GM19351 (cell line): ENCODE measurements at regions not wholly inside any gene's neighbourhood (a gene's known extent, or its start where the extent isn't known, plus 50 kb on each side); places are given as distances from the start of the nearest gene placed in this dataset.

Experiments used
- ATAC-seq: cut with Tn5 transposase; IDR thresholded peaks from one replicate; pipeline ENCODE4 v1.9.1; 2021; ENCODE audit warnings: mild to moderate bottlenecking, moderate library complexity; ENCODE audit not compliant: unreplicated experiment

GRCh38 chr2:5839550-5839949 lies 147.4 kb downstream of the SOX11 start:
- no peak for ATAC-seq

GRCh38 chr2:5841126-5841525 lies 148.9 kb downstream of the SOX11 start:
- ATAC-seq, result no peak

- ATAC-seq, result no peak
Measured at GRCh38 chr2:5842326-5842725, 150.1 kb downstream of the SOX11 start.

GRCh38 chr2:5845798-5846330 lies 153.7 kb downstream of the SOX11 start:
- no peak for ATAC-seq

GRCh38 chr2:5846881-5847280 lies 154.7 kb downstream of the SOX11 start:
- no peak for ATAC-seq

- no peak for ATAC-seq
Measured at GRCh38 chr2:5849562-5849961, 157.4 kb downstream of the SOX11 start.

GRCh38 chr2:5851410-5851809 lies 159.2 kb downstream of the SOX11 start:
- ATAC-seq, result no peak

- ATAC-seq, result no peak
Measured at GRCh38 chr2:5854797-5855196, 162.6 kb downstream of the SOX11 start.

GRCh38 chr2:5867056-5867455 lies 174.9 kb downstream of the SOX11 start:
- ATAC-seq, result no peak

GRCh38 chr2:5868931-5869330 lies 176.7 kb downstream of the SOX11 start:
- no peak for ATAC-seq

- ATAC-seq, result no peak
Measured at GRCh38 chr2:5869936-5870335, 177.8 kb downstream of the SOX11 start.

GRCh38 chr2:5877360-5877759 lies 185.2 kb downstream of the SOX11 start:
- ATAC-seq, result no peak

GRCh38 chr2:5885451-5886173 lies 193.4 kb downstream of the SOX11 start:
- ATAC-seq, result no peak

- ATAC-seq, result no peak
Measured at GRCh38 chr2:5886462-5886861, 194.3 kb downstream of the SOX11 start.

GRCh38 chr2:5888126-5888525 lies 195.9 kb downstream of the SOX11 start:
- ATAC-seq, result no peak

GRCh38 chr2:5889519-5889918 lies 197.3 kb downstream of the SOX11 start:
- no peak for ATAC-seq

GRCh38 chr2:5894355-5894754 lies 202.2 kb downstream of the SOX11 start:
- ATAC-seq, result no peak

GRCh38 chr2:5895284-5895683 lies 203.1 kb downstream of the SOX11 start:
- no peak for ATAC-seq

- no peak for ATAC-seq
Measured at GRCh38 chr2:5897249-5897648, 205.1 kb downstream of the SOX11 start.

GRCh38 chr2:5898667-5899066 lies 206.5 kb downstream of the SOX11 start:
- no peak for ATAC-seq

- ATAC-seq, result no peak
Measured at GRCh38 chr2:5905661-5906060, 213.5 kb downstream of the SOX11 start.

- no peak for ATAC-seq
Measured at GRCh38 chr2:5908071-5908470, 215.9 kb downstream of the SOX11 start.

- no peak for ATAC-seq
Measured at GRCh38 chr2:5911718-5912117, 219.5 kb downstream of the SOX11 start.
